ENCODE measurements at regions not wholly inside any gene's neighbourhood (a gene's known extent, or its start where the extent isn't known, plus 50 kb on each side); places are given as distances from the start of the nearest gene placed in this dataset.

GRCh38 chr18:78865771-78866310 is 113.8 kb upstream of the SALL3 start:
- H3K9me3 ChIP-seq (ENCODE audit: low read depth): no peaks in the 10 kb centered on the region
- in situ Hi-C loops (cut with MboI): no loop called here

GRCh38 chr18:78867131-78867530 is 112.5 kb upstream of the SALL3 start:
- Histone ChIP-seq H2AFZ (no peak overlapping the region), H3K9ac (no peak overlapping the region), H3K79me2 (ENCODE audit: insufficient read depth) (no peaks in the 10 kb centered on the region), H3K4me1 (ENCODE audit: insufficient read depth) (no peaks in the 10 kb centered on the region), H3K9me2 (ENCODE audit: insufficient read depth) (no peaks in the 10 kb centered on the region), H3K9me3 (ENCODE audit: low read depth) (no peaks in the 10 kb centered on the region), H3K4me2 (ENCODE audit: unreplicated experiment) (no peak overlapping the region), H3K27me3 (replicated peaks; ENCODE audit: insufficient read depth) (no peaks in the 10 kb centered on the region), H3K27ac (no peak overlapping the region), H3K36me3 (ENCODE audit: low read depth) (no peaks in the 10 kb centered on the region), H4K20me1 (ENCODE audit: insufficient read depth) (no peaks in the 10 kb centered on the region), H3K4me3 (no peak overlapping the region), H3F3A (ENCODE audit: insufficient read depth) (no peaks in the 10 kb centered on the region)
- 42 to 44% methylated on average over 19 of the region's 19 CpGs for WGBS, 2 experiments (ENCODE audit: low coverage in 1 of 2, low lambda C conversion rate in 2 of 2, missing lambda C conversion rate in 2 of 2)
- DNase-seq: no peak
- in situ Hi-C loops (cut with MboI): no loop called here
- no peak for TF ChIP-seq EZH2phosphoT487 (IDR thresholded peaks at IDR 0.05; ENCODE audit: insufficient read depth, low read depth)
- no peak for TF ChIP-seq EZH2 (IDR thresholded peaks at IDR 0.05; ENCODE audit: insufficient read depth, poor library complexity, severe bottlenecking)

More at GRCh38 chr18:78865771-78866310, 113.8 kb upstream of the SALL3 start:
- Histone ChIP-seq H3K9ac (no peak overlapping the region), H3K27ac (no peak overlapping the region), H3K27me3 (replicated peaks; ENCODE audit: insufficient read depth) (no peaks in the 10 kb centered on the region), H3K4me2 (ENCODE audit: unreplicated experiment) (no peak overlapping the region), H3K36me3 (ENCODE audit: low read depth) (no peaks in the 10 kb centered on the region), H2AFZ (no peak overlapping the region), H3K4me3 (no peak overlapping the region), H3K4me1 (ENCODE audit: insufficient read depth) (no peaks in the 10 kb centered on the region), H3K79me2 (ENCODE audit: insufficient read depth) (no peaks in the 10 kb centered on the region), H3F3A (ENCODE audit: insufficient read depth) (no peaks in the 10 kb centered on the region), H3K9me2 (ENCODE audit: insufficient read depth) (no peaks in the 10 kb centered on the region), H4K20me1 (ENCODE audit: insufficient read depth) (no peaks in the 10 kb centered on the region)
- 58 to 64% methylated on average over 14 of the region's 14 CpGs for WGBS, 2 experiments (ENCODE audit: low coverage in 1 of 2, low lambda C conversion rate in 2 of 2, missing lambda C conversion rate in 2 of 2)
- no peak for DNase-seq
- TF ChIP-seq EZH2phosphoT487 (IDR thresholded peaks at IDR 0.05; ENCODE audit: insufficient read depth, low read depth) (no peak), EZH2 (IDR thresholded peaks at IDR 0.05; ENCODE audit: insufficient read depth, poor library complexity, severe bottlenecking) (no peak)

GRCh38 chr18:78868330-78869316 is 111.0 kb upstream of the SALL3 start:
- WGBS, 2 experiments (ENCODE audit: low coverage in 1 of 2, low lambda C conversion rate in 2 of 2, missing lambda C conversion rate in 2 of 2): 10 to 13% methylated on average over 17 of the region's 17 CpGs
- Histone ChIP-seq H3K36me3 (ENCODE audit: low read depth) (no peaks in the 10 kb centered on the region), H3K4me2 (ENCODE audit: unreplicated experiment) (no peak overlapping the region), H3K9me3 (ENCODE audit: low read depth) (no peaks in the 10 kb centered on the region), H3K4me1 (ENCODE audit: insufficient read depth) (no peaks in the 10 kb centered on the region), H2AFZ (no peak overlapping the region), H4K20me1 (ENCODE audit: insufficient read depth) (no peaks in the 10 kb centered on the region), H3K9ac (no peak overlapping the region), H3K79me2 (ENCODE audit: insufficient read depth) (no peaks in the 10 kb centered on the region), H3K27me3 (replicated peaks; ENCODE audit: insufficient read depth) (no peaks in the 10 kb centered on the region), H3K9me2 (ENCODE audit: insufficient read depth) (no peaks in the 10 kb centered on the region), H3K27ac (no peak overlapping the region), H3K4me3 (no peak overlapping the region), H3F3A (ENCODE audit: insufficient read depth) (no peaks in the 10 kb centered on the region)
- in situ Hi-C loops (cut with MboI): no loop called here
- TF ChIP-seq EZH2phosphoT487 (IDR thresholded peaks at IDR 0.05; ENCODE audit: insufficient read depth, low read depth) (no peak), EZH2 (IDR thresholded peaks at IDR 0.05; ENCODE audit: insufficient read depth, poor library complexity, severe bottlenecking) (no peak)
- DNase-seq: no peak

- Histone ChIP-seq H3F3A (ENCODE audit: insufficient read depth) (no peaks in the 10 kb centered on the region), H3K9ac (no peak overlapping the region), H3K79me2 (ENCODE audit: insufficient read depth) (no peaks in the 10 kb centered on the region), H3K4me3 (no peak overlapping the region), H3K36me3 (ENCODE audit: low read depth) (no peaks in the 10 kb centered on the region), H3K9me3 (ENCODE audit: low read depth) (no peaks in the 10 kb centered on the region), H3K27ac (no peak overlapping the region), H3K9me2 (ENCODE audit: insufficient read depth) (no peaks in the 10 kb centered on the region), H3K4me2 (ENCODE audit: unreplicated experiment) (no peak overlapping the region), H3K4me1 (ENCODE audit: insufficient read depth) (no peaks in the 10 kb centered on the region), H4K20me1 (ENCODE audit: insufficient read depth) (no peaks in the 10 kb centered on the region), H3K27me3 (replicated peaks; ENCODE audit: insufficient read depth) (no peaks in the 10 kb centered on the region), H2AFZ (no peak overlapping the region)
- in situ Hi-C loops (cut with MboI): no loop called here
- DNase-seq: no peak
- 12 to 21% methylated on average over 3 of the region's 3 CpGs for WGBS, 2 experiments (ENCODE audit: low coverage in 1 of 2, low lambda C conversion rate in 2 of 2, missing lambda C conversion rate in 2 of 2)
- TF ChIP-seq EZH2phosphoT487 (IDR thresholded peaks at IDR 0.05; ENCODE audit: insufficient read depth, low read depth): no peak
- no peak for TF ChIP-seq EZH2 (IDR thresholded peaks at IDR 0.05; ENCODE audit: insufficient read depth, poor library complexity, severe bottlenecking)
These were observed 108.0 kb upstream of the SALL3 start for GRCh38 chr18:78871618-78872017.
